RKO (cell line): ENCODE measurements at regions not wholly inside any gene's neighbourhood (a gene's known extent, or its start where the extent isn't known, plus 50 kb on each side); places are given as distances from the start of the nearest gene placed in this dataset.
"Not testable (repeated sequence)": the region's sequence is repeated elsewhere in the genome, so short reads cannot be mapped to it uniquely, and the experiment has no call there.

Experiments used
- DNase-seq: peaks from one replicate; pipeline ENCODE4 v3.0.0-alpha.2; 2016; ENCODE audit warnings: low spot score

- not testable (repeated sequence) for DNase-seq
These were observed 5507.7 kb upstream of the TPTE start for GRCh38 chr21:5013455-5014304.

GRCh38 chr21:5015187-5015586 lies 5506.2 kb upstream of the TPTE start:
- DNase-seq, result not testable (repeated sequence)

GRCh38 chr21:5019120-5019519 lies 5502.3 kb upstream of the TPTE start:
- DNase-seq, result not testable (repeated sequence)

- DNase-seq, result not testable (repeated sequence)
These were observed 5499.6 kb upstream of the TPTE start for GRCh38 chr21:5021815-5022214.

GRCh38 chr21:5022254-5022653 lies 5499.1 kb upstream of the TPTE start:
- DNase-seq, result not testable (repeated sequence)

- DNase-seq, result not testable (repeated sequence)
These were observed 5498.6 kb upstream of the TPTE start for GRCh38 chr21:5022748-5023147.

GRCh38 chr21:5035147-5035546 lies 5486.2 kb upstream of the TPTE start:
- DNase-seq, result not testable (repeated sequence)

- not testable (repeated sequence) for DNase-seq
These were observed 5485.8 kb upstream of the TPTE start for GRCh38 chr21:5035587-5035986.

- DNase-seq, result not testable (repeated sequence)
These were observed 5483.6 kb upstream of the TPTE start for GRCh38 chr21:5037606-5038331.

- not testable (repeated sequence) for DNase-seq
These were observed 5481.5 kb upstream of the TPTE start for GRCh38 chr21:5039926-5040325.

GRCh38 chr21:5042583-5042982 lies 5478.8 kb upstream of the TPTE start:
- DNase-seq, result not testable (repeated sequence)

- DNase-seq, result not testable (repeated sequence)
These were observed 5476.6 kb upstream of the TPTE start for GRCh38 chr21:5044812-5045211.

GRCh38 chr21:5051303-5052018 lies 5469.9 kb upstream of the TPTE start:
- not testable (repeated sequence) for DNase-seq

GRCh38 chr21:5055027-5055754 lies 5466.2 kb upstream of the TPTE start:
- not testable (repeated sequence) for DNase-seq

- DNase-seq, result not testable (repeated sequence)
These were observed 5465.1 kb upstream of the TPTE start for GRCh38 chr21:5055996-5056962.

- not testable (repeated sequence) for DNase-seq
These were observed 5464.3 kb upstream of the TPTE start for GRCh38 chr21:5057077-5057476.

GRCh38 chr21:5060364-5061083 lies 5460.9 kb upstream of the TPTE start:
- not testable (repeated sequence) for DNase-seq

- DNase-seq, result not testable (repeated sequence)
These were observed 5456.7 kb upstream of the TPTE start for GRCh38 chr21:5064581-5065142.
